Ascending aorta (tissue), 2 donors: ENCODE measurements at regions not wholly inside any gene's neighbourhood (a gene's known extent, or its start where the extent isn't known, plus 50 kb on each side); places are given as distances from the start of the nearest gene placed in this dataset.

Experiments
- DNase-seq, 2 donors: peaks; one replicate each; pipeline ENCODE4 v3.0.0-alpha.2; 2019; ENCODE audit warnings: low spot score in 2 of 2
- H3K27ac ChIP-seq, 2 donors: fragments of 200-600 bp; sonication (generic); one replicate each; pipeline ENCODE4 v1.5.1; 2016 to 2017; ENCODE audit warnings: mild to moderate bottlenecking in 1 of 2
- H3K27me3 ChIP-seq: fragments of 200-600 bp; sonication (generic); one replicate; pipeline ENCODE4 v1.5.1; 2017
- H3K36me3 ChIP-seq, 2 donors: fragments of 200-600 bp; sonication (generic); one replicate each; pipeline ENCODE4 v1.5.1; 2016
- H3K4me1 ChIP-seq, 2 donors: fragments of 200-600 bp; sonication (generic); one replicate each; pipeline ENCODE4 v1.5.1; 2016 to 2017; ENCODE audit warnings: mild to moderate bottlenecking in 1 of 2
- H3K4me3 ChIP-seq, 2 donors: fragments of 200-600 bp; sonication (generic); one replicate each; pipeline ENCODE4 v1.5.1; 2016 to 2017; ENCODE audit warnings: mild to moderate bottlenecking in 1 of 2
- H3K9me3 ChIP-seq, 2 donors: fragments of 200-600 bp; sonication (generic); one replicate each; pipeline ENCODE4 v1.5.1; 2016
- CTCF ChIP-seq, 3 experiments: fragments of 200-600 bp in 2 of 3; fragments of 450-650 bp in 1 of 3; sonication (generic) in 2 of 3; IDR thresholded peaks; one replicate each; pipeline ENCODE4 v1.5.1; 2016 to 2019; ENCODE audit warnings: antibody characterized with exemption in 3 of 3, mild to moderate bottlenecking in 1 of 3, moderate library complexity in 1 of 3
- intact Hi-C: fragments of 100-400 bp; cut with DNase I; formaldehyde crosslinking; loops from one replicate; pipeline ENCODE4 v1.15.1; 2023

GRCh38 chr6:104532462-104532861 is 327.3 kb downstream of the HACE1 start:
- H3K27ac ChIP-seq = peak overlapping the region; percentile 61 to 63
- no peaks in the 10 kb centered on the region for H3K27me3 ChIP-seq
- DNase-seq = no peak
- H3K9me3 ChIP-seq = no peaks in the 10 kb centered on the region
- H3K4me3 ChIP-seq = no peak overlapping the region
- intact Hi-C loops = no loop called here
- no peak for TF ChIP-seq CTCF (IDR thresholded peaks at IDR 0.05)
- H3K36me3 ChIP-seq = no peaks in the 10 kb centered on the region
- peaks cover 18 to 32% of the 10 kb centered on the region in 2 donors for H3K4me1 ChIP-seq

GRCh38 chr6:104531646-104532045 is 328.1 kb downstream of the HACE1 start:
- Histone ChIP-seq H3K36me3 (no peaks in the 10 kb centered on the region), H3K9me3 (no peaks in the 10 kb centered on the region), H3K27ac (peak overlapping the region; percentile 61 to 63), H3K4me1 (peaks cover 11 to 32% of the 10 kb centered on the region in 2 donors), H3K4me3 (no peak overlapping the region), H3K27me3 (no peaks in the 10 kb centered on the region)
- intact Hi-C loops = no loop called here
- no peak for TF ChIP-seq CTCF (IDR thresholded peaks at IDR 0.05)
- no peak for DNase-seq

- intact Hi-C loops = loop anchor here (5.0 to 10.0 kb wide), 3 partner anchors 193 to 329 kb away; partner anchors contain the start of gene HACE1
- peak overlapping the region; percentile 14 to 31 for H3K27ac ChIP-seq
- peaks cover 5 to 28% of the 10 kb centered on the region in 2 donors for H3K4me1 ChIP-seq
- DNase-seq = peak; percentile 9 to 70
- no peaks in the 10 kb centered on the region for H3K9me3 ChIP-seq
- H3K4me3 ChIP-seq = no peak overlapping the region
- TF ChIP-seq CTCF (IDR thresholded peaks at IDR 0.05) = peak in 2 of 3 experiments; percentile 14 to 36
- H3K27me3 ChIP-seq = no peaks in the 10 kb centered on the region
- no peaks in the 10 kb centered on the region for H3K36me3 ChIP-seq
These were observed 331.8 kb downstream of the HACE1 start for GRCh38 chr6:104527761-104528415.

GRCh38 chr6:104527311-104527710 is 332.4 kb downstream of the HACE1 start:
- Histone ChIP-seq H3K27ac (peak overlapping the region; percentile 14 to 31), H3K27me3 (no peaks in the 10 kb centered on the region), H3K9me3 (no peaks in the 10 kb centered on the region), H3K4me3 (no peak overlapping the region), H3K36me3 (no peaks in the 10 kb centered on the region), H3K4me1 (peaks cover 1 to 22% of the 10 kb centered on the region in 2 donors)
- intact Hi-C loops = loop anchor here (5.0 to 10.0 kb wide), 3 partner anchors 193 to 330 kb away; partner anchors contain the start of gene HACE1
- no peak for TF ChIP-seq CTCF (IDR thresholded peaks at IDR 0.05)
- no peak for DNase-seq

DNA sequence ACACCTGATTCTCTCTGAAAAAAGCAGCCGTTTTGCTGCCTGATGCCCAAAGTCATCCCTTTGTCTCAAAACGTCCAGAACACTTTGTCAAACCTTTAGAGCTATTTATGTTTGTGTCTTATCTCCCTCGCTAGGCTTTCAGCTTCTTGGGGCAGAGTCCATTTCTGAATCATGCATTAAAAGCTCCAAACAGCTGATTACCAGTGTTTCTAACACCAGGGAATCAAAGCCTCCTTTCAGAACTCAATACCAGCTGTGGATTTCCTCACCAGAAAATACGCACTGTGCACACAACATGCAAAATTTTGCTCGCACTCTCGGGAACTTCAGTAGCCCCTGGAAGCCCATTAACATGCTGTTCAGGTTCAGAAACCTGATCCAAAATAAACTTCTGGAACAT is 333.3 kb downstream of the HACE1 start:
- Histone ChIP-seq H3K27me3 (no peaks in the 10 kb centered on the region), H3K4me3 (peak overlapping the region in 1 of 2 donors; percentile 56), H3K4me1 (peaks cover 0 to 16% of the 10 kb centered on the region in 2 donors), H3K36me3 (no peaks in the 10 kb centered on the region), H3K9me3 (no peaks in the 10 kb centered on the region), H3K27ac (peak overlapping the region; percentile 31 to 39)
- no peak for TF ChIP-seq CTCF (IDR thresholded peaks at IDR 0.05)
- intact Hi-C loops = loop anchor here (5.0 to 10.0 kb wide), 3 partner anchors 192 to 331 kb away; partner anchors contain the start of gene HACE1
- no peak for DNase-seq
